Activated effector memory CD4-positive, alpha-beta T cell treated with anti-CD3 and anti-CD28 coated beads, Interleukin-2, amount 50 U/mL, for 16 hours (primary cell): ENCODE measurements at regions not wholly inside any gene's neighbourhood (a gene's known extent, or its start where the extent isn't known, plus 50 kb on each side); places are given as distances from the start of the nearest gene placed in this dataset.
"Not testable (repeated sequence)": the region's sequence is repeated elsewhere in the genome, so short reads cannot be mapped to it uniquely, and the experiment has no call there.

ENCODE experiments used
- DNase-seq: peaks from one replicate; pipeline ENCODE4 v3.0.0-alpha.2; 2020

DNA sequence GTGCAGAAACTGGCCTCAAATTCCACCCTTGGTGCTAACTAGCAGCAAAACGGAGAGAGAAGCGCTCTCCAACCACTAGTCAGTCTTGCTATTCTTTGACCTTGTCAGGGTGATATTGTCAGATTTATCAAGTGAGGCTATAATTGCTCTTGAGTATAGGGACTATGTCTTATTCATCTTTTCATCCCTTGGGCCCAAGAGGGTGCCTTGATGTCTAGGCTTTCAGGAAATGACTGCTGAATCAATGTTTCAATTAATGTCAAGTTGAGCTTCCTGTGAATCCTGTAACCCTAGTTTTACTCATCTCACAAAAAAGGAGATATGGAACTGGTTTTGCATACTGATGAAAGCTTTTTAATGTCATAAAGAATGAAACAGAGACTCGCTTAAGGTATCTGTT lies 701.3 kb downstream of the EDEM1 start:
- no peak for DNase-seq

GRCh38 chr3:5889374-5889773 lies 701.9 kb downstream of the EDEM1 start:
- DNase-seq: no peak

- DNase-seq: no peak
These were observed 704.2 kb downstream of the EDEM1 start for GRCh38 chr3:5891711-5892110.

DNA sequence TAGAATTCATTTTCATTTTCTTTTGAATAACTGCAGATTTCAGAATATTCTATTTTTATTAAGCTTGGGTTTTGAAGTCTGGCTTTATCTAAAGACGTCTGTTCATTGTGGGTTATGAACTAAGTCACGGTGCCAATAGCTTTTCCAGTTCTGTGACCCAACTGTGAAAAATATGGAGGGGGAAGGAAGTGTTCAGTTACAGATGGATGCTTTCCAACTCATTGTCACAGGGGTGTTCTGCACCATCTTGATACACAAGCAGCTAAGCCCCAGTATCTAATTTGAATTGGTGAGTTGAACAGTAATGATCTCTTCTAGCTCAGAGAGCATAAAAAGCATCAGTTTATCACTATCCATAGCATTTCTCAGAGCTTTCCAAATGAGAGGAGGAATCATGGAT lies 710.6 kb downstream of the EDEM1 start:
- no peak for DNase-seq

DNA sequence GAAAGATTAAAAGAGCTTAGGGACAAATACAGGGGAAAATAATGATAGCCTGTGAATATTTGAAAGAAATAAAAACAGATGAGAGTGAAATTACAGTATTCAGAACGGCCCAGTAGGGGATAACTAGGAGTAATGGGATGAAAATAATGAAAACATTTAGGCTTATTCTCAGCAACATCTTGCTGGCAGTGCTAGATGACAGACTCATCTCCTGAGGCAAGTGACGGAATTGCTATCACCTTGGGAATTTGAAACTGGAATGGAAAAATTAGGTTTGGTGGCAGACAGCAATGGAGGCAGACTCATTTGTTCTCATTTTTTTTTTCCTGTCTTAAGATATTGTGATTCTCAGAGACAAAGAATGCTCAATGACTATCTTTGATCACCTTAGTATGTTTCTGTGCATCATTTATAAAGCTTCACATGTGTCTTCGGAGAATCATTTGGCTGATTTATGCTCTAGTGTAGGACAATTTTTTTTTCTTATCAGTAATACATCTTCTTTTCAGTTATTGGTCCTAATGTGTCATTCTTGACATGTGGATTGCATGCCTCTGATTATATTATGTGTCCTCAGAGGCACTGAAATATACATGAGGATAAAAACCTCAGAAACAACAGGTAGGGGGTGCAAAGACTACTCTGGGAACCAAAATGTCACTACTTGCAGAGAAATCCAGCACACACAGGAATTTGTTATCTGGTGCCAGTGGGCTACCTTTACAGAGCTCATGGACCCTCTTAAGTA lies 711.7 kb downstream of the EDEM1 start:
- DNase-seq: no peak

GRCh38 chr3:5917932-5918331 lies 730.4 kb downstream of the EDEM1 start:
- no peak for DNase-seq

- DNase-seq: no peak
These were observed 731.1 kb downstream of the EDEM1 start for GRCh38 chr3:5918626-5919025.

- no peak for DNase-seq
These were observed 741.5 kb downstream of the EDEM1 start for GRCh38 chr3:5929027-5929426.

DNA sequence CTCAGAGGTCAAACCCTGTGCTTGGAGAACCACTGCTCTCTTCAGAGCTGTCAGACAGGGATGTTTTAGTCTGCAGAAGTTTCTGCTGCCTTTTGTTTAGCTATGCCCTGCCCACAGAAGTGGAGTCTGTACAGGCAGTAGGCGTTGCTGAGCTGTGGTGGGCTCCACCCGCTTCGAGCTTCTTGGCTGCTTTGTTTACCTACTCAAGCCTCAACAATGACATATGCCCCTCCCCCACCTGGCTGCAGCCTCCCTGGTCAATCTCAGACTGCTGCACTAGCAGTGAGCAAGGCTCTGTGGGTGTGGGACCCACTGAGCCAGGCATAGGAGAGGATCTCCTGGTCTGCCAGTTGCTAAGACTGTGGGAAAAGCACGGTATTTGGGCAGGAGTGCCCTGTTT lies 756.6 kb downstream of the EDEM1 start:
- DNase-seq: not testable (repeated sequence)

GRCh38 chr3:5948084-5948483 lies 760.6 kb downstream of the EDEM1 start:
- DNase-seq: no peak

GRCh38 chr3:5951026-5951425 lies 763.5 kb downstream of the EDEM1 start:
- DNase-seq: no peak

- DNase-seq: no peak
These were observed 785.1 kb downstream of the EDEM1 start for GRCh38 chr3:5972586-5972985.

DNA sequence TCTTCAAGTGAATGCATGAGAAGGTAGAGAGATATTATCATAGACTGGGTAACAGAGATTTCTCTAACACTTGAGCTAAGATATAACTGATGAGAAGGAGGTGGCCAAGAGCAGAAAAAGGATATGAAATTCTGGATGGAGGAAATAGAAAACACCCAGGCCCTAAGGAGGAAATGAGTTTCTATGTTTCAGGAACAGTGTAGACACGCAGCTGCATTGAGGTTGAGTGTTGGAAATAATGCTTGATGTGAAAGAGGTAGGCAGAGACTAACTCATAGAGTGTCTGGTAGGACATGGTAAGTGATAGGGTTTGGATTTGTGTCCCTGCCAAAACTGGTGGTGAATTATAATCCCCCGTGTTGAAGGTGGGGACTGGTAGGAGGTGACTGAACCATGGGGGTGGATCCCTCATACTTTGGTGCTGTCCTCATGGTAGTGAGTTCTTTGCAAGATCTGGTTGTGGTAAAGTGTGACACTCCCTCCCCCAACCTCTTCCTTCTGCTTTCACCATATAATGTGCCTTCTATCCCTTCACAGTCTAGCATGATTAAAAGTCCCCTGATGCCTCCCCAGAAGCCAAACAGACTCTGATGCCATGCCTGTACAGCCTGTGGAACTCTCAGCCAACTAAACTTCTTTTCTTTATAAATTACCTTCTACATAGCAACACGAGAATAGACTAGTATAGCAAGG lies 787.3 kb downstream of the EDEM1 start:
- DNase-seq: no peak

- no peak for DNase-seq
These were observed 789.8 kb downstream of the EDEM1 start for GRCh38 chr3:5977331-5977730.

DNA sequence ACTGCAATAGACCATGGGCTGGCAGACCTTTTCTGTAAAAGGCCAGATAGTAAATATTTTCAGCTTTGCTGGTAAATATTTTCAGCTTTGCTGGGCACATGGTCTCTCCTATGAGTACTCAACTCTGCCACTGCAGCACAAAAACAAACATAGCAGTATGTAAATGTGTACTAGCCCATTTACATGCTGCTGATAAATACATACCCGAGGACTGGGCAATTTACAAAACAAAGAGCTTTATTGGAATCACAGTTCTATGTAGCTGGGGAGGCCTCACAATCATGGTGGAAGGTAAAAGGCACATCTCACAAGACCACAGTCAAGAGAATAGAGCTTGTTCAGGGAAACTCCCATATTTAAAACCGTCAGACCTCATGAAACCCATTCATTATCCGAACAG lies 793.0 kb downstream of the EDEM1 start:
- DNase-seq: no peak

DNA sequence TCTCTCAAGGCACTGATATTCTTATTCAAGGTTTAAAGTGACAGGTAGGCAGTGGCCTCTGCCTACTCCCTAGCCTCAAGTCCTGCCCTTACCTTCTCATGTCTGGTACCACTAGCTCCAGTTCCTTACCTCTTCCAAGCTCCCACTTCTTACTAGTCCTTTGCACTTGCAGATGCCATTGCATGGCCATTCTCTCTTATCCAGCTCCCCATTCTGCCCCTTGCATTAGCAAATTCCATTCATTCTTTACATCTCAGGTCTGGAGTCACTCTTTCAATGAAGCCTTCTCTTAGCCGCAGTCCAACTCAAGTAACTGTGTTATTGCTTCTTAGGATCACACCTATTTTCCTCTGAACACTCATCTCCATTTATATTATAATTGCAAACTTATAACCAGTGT lies 807.1 kb downstream of the EDEM1 start:
- DNase-seq: no peak

GRCh38 chr3:6018456-6018855 lies 830.9 kb downstream of the EDEM1 start:
- no peak for DNase-seq

- DNase-seq: no peak
These were observed 835.1 kb downstream of the EDEM1 start for GRCh38 chr3:6022621-6023020.

DNA sequence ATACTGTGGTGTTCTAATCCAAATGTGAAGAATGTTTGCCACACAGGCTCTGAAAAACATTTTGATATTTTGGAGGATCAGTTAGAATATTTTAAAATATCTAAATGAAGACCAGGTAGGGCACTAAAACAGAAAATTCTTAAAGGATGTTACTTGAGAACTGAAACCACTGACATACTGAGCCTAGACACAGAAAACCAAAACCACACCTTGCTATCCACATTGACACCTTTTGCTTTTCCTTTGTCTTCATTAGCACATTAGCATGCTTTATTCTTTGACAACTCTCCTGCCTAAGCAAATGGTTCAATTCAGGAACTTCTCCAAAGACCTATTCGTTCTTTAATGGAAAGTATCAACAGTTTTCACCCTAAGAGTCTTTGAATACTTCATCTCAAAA lies 835.9 kb upstream of the GRM7 start:
- no peak for DNase-seq

GRCh38 chr3:6030648-6031047 lies 830.3 kb upstream of the GRM7 start:
- not testable (repeated sequence) for DNase-seq

DNA sequence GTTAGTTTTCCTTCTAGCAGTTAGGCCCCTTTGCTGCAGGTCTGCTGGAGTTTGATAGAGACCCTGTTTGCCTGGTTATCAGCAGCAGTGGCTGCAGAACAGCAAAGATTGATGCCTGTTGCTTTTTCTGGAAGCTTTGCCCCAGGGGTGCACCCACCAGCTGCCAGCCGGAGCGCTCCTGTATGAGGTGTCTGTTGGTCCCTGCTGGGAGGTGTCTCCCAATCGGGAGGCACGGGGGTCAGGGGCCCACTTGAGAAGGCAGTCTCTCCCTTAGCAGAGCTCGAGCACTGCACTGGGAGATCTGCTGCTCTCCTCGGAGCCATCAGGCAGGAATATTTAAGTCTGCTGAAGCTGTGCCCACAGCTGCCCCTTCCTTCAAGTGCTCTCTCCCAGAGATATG lies 825.3 kb upstream of the GRM7 start:
- DNase-seq: no peak

DNA sequence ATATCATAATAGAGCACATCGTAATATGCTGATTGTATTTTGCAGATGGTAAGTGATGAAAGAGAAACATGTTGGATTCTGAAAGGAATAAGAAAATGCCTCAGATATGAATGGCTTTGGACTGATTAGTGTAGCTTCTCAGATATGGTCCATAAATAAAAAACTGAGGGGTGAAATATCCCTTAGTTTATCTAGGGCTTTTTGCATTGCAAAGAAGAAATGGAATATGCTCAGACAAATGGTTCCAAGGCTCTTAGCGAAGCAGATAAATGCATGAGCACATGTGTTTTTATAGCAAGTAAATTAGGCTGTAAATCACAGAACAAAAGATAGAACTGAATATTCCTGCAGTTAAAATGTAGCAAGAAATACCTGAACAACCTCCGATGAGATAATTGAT lies 820.9 kb upstream of the GRM7 start:
- DNase-seq: no peak

GRCh38 chr3:6041894-6042293 lies 819.0 kb upstream of the GRM7 start:
- no peak for DNase-seq

- DNase-seq: no peak
These were observed 813.9 kb upstream of the GRM7 start for GRCh38 chr3:6047016-6047415.

- no peak for DNase-seq
These were observed 800.7 kb upstream of the GRM7 start for GRCh38 chr3:6060251-6060650.
